Activated CD4-positive, CD25-positive, alpha-beta regulatory T cell treated with anti-CD3 and anti-CD28 coated beads, Interleukin-2, amount 50 U/mL, for 16 hours (primary cell): ENCODE measurements at regions not wholly inside any gene's neighbourhood (a gene's known extent, or its start where the extent isn't known, plus 50 kb on each side); places are given as distances from the start of the nearest gene placed in this dataset.
"Not testable (repeated sequence)": the region's sequence is repeated elsewhere in the genome, so short reads cannot be mapped to it uniquely, and the experiment has no call there.

Experiments
- DNase-seq: peaks from one replicate; pipeline ENCODE4 v3.0.0-alpha.2; 2020; ENCODE audit warnings: low read depth, low spot score

DNA sequence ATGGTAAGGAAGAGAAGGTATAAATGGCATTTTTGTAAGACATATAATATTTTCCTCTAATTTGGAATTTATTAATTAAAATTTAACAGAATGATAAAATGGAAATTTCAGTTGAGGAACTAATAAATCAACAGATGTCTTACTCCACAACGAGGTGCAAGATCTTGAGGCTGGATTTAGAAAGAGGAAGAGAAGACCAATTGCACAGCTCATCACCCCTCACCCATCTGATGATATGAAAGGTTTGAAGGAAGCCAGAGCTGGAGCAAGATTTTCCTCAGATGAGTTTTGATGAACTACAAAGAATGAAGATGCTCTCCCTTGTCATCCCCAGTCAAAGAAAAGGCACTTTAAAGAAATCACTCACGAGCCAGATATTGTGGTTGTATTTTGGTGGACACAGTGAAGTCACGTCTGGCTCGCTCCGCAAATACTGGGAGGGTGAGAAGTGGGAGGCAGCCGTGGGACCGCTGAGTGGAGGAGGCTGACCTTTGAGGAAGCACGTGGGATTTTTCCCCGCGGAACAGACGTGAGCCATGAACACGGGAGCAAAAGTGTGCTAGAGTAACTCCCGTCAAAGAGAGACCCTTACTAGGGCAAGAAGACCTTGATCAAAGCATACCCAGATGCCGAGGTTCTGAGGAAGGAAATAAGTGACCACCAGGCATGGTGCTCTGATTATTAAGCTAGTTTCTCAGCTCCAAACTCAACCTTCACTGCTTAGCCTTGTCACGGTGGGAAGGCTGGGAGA lies 511.4 kb downstream of the RNF144A start:
- no peak for DNase-seq

DNA sequence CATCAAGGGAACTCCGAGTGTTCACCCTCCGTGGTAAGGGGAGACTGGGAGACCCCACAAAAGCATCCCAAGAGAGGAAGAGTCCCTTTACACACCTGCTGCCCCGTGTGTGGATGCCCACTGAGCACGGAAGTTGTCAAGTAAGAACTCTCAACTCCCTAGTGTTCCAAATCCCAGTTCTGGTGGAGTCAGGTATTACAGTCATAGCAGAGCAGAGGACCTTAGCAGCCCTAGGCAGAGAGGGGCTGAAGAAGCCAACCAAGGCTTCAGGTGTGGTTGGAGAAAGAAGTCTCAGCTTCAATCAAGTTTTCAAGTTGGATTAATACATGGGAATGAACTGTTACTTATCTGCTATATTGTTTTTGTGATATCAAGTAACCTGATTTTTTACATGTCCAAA lies 512.5 kb downstream of the RNF144A start:
- no peak for DNase-seq

DNA sequence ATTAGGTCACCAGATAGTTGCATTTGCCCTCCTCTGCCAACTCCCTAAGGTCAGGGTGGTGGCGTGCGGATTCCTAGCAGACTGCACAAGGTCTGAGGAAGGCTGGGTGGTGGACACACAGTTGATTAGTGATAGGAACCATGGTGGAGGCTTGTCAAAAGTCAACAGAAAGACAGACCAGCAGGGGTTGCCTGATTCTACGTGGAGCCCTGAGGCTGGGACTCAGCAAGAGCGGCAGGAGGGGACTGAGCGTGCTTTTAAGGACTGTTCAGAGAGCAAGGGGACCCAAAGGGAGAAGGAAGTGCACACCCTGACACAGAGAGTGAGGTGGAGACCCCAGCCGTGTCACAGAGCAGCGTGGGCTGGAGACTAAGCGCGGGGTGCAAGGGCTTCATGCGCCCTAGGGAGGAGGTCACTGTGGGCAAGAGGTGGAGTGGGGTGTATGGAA lies 513.2 kb downstream of the RNF144A start:
- no peak for DNase-seq

DNA sequence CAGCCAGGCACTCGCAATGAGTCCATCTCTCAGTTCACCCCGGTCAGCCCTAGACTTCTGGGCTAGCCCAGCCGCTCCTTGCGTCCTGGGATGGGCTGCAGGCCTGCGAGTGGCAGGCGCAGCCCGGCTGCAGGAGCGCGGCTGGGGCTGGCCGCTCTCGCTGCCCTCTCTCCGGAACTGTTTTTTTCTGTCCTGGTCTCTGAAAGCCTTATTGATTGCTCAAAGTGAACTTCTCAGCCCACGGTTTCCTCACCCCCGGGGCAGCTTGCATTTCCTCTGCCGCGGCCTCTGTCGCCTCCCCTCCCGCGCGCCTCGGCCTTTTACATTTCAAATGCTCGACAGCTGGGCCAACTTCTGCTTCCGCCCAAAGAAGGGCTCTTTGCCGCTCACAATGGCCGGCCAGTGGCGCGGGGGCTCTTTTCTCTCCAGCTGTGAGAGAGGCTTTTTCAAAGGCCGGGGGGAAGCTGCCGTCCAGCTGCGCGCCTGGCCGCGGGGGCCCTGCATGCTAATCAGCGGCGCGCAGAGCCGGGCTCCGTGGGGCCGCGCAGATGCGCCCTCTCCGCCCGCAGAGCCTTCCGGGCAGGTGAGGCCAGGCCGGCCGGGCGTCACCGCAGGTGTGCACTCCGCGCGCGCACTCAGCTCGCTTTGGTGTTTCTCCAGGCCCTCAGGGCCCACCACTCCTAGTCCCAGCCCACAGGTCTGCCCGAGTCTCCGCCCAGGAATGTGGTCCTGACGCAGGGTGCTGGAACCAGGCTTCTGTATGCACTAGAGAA lies 513.8 kb downstream of the RNF144A start:
- DNase-seq = no peak

DNA sequence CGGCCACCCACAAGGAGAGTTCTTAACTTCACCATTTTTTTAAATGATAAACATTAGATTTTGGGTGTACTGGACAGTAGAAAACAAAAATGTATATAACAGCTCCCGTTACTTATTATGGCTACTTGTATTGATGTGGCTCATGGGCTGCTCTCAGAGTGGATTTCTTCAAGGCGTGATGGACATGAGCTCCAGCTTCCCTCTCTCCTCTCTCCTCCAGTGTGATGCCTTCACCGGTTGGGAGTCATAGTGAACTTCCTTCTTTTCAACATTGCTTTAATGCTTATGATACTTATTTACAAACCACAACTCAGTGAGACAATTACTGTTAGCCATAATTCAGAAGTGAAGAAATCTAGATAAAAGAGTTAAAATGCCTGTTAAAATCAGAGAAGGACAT lies 515.2 kb downstream of the RNF144A start:
- DNase-seq = no peak

DNA sequence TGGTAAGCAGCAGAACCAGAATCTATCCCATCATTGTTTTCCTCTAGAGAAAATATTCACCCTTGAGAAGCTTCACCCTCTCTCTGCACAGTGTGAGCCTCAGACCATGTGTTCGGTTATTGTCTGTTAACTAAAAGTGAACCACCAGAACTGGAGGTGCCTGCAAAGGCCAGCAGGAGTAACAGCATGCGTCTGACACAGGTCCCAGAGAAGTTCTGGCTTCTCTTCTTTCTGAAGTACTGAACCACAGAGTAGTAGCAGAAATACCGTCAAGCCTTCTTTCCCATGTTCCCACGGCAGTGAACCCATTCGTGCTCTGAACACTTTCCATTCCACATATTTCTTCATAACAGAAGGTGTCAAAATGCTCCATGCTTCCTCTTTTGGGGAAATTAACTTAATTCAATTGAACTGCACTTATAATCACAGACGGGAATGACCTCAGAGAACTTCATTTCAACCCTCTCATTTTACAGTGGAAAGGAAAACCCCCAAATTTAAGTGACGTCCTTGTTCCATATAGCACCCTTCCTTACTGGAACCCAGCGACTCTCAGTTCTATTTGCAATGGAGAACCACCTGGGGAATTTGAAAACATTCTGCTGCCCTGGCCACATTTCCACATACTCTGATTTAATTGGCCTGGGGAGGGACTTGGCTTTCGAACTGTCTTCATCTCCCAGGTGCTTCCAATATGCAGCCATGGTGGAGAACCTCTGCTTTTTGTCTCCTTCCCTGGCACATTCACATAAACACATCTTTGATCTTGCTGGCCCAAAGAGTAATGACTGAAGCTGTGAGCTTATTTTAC lies 519.1 kb downstream of the RNF144A start:
- DNase-seq = no peak

DNA sequence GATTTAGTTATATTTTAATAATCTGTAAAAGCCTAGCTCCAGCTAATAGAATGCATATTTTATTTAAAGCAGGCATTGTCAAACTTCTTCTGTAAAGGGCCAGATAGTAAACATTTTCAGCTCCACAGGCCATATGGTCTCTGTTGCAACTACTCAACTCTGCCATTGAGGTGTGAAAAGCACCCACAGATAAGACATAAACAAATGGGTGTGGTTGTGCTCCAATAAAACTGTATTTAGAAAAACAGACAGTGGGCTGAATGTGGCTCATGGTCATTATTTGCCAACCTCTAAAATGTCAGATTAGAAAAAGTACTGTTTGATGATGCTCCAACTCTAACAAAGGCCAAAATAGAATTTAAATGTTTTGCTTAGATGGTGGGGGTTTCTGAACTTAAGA lies 519.9 kb downstream of the RNF144A start:
- no peak for DNase-seq

DNA sequence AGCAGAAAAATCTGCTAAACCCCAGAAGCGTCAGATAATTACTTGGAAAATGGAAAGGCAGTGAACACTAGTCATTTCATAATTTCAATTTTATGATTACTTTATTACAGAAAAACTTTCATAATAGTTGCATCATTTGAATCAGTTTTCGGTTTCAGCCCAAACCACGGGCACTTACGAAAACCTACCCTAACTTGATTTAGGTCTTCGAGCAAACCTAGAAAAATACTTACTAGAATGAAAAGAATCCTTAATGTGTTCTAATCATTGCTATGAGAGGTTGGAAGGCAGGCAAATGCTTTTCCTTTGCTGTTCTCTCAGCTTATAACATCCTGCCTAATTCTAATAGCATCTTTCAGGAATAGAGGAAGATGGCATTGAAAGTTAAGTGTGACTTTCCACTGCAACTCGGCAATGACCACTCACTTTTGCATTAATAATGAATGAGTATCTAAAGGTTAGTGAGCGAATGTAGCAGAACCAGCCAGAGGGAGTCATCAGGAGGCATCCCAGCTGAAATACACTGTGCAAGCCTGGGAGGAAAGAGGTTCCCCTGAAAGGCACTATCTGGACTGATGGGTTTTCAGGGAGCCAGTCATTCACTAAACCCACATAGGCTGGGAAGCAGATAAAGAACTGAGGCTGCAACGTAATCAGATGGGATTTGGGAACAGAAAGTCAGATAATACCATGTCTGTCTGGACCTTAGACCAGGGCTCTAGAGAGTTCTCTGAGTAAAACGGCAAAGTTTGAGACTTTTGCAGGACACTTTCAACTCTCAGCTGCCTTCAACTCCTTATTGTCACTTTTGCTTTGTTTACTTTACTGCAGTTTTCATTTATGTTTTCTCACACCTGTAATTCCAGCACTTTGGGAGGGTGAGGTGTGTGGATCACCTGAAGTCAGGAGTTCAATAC lies 520.8 kb downstream of the RNF144A start:
- no peak for DNase-seq

DNA sequence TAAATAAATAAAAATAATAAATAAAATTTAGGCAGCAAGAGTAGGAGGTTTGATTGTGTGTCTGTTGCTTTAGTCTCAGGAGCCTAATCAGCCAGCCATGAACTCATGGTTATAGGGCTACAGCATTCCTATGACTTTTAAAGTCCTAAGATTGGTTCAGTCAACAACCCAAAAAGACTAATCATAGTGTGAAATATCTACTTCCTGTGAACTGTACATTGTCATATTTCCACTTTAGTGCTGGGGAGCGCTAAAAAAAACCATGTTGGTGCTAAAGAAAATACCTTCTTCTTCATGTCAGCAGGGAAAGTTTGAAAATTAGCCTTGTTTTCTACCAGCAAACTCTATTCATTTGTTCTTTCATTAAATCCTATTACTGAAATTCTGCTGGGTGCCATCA lies 521.6 kb downstream of the RNF144A start:
- no peak for DNase-seq

DNA sequence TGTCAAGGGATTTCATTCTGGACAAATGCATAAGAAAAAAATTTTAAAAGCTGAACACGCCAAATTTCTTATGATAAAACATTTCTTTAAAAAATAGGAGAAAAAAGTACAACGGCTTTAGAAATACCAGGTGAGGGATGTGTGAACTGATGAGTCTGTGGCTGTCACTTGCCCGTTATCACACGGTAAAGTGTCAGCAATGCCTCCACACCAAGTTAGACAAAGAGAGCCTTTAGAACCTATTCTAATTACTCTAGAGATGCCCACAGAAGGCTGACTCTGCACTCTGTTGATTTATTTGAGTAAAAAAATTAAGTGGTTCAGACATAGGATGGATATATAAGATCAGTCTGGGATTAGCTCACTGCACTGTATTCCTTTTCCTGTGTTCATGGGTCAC lies 523.8 kb downstream of the RNF144A start:
- no peak for DNase-seq

DNA sequence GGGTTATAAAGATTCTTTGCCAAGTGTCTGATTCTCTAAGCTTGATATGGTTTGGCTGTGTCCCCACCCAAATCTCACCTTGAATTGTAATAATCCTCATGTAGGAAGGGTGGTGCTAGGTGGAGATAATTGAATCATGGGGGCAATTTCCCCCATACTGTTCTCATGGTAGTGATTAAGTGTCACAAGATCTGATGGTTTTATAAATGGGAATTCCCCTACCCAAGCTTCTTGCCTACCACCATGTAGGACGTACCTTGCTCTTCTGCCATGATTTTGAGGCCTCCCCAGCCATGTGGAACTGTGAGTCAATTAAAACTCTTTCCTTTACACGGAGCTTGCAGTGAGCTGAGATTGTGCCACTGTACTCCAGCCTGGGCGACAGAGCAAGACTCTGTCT lies 524.6 kb downstream of the RNF144A start:
- not testable (repeated sequence) for DNase-seq

DNA sequence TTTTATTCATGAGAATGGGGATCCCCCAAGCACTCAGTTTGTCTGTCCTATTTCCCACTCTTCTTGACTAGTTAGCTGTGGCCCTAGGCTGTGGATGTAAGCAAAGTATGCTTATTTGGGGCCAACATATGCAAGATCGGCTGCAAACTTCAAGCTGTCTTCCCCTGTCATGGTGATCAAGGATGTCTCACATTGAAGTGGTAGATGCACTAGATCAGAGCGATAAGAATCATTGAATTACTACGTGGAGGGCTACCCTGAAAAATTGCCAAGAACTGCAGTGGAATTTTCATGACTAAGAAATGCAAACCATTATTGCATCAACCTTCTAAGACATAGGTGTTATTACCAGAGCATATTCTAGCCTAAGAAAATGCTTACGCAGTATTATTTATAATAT lies 527.4 kb downstream of the RNF144A start:
- no peak for DNase-seq

DNA sequence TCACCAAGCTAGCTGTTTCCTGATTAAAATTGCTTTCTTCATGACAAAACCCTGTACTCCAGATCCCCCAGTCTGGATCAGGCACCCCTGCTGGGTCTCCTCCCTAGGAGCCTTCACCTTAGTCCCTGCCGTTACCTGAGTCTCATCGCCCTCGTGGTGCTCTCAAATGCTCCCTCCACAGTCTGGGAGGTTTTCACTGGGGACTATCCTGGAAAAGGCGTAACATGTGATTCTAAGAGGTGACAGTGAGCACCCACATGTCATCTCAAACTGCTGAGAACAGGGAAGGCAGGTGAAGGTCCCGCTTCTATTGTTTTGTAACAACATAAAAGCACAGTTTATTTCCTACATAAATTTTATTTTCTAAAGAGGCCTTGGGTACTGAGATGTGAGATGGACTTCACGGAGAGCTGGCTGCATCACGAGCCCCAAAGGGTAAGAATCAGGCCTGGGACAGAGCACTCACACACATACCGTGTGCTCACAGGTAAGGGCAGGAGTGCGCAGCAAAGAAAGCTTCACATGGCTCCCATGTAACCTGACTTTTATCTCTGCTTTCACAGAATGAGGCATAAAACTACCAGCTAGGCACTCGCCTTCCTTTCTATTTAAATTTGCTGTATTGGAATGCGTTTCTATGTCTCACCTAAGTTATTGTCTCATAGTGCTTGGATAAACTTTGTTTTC lies 531.5 kb downstream of the RNF144A start:
- no peak for DNase-seq

DNA sequence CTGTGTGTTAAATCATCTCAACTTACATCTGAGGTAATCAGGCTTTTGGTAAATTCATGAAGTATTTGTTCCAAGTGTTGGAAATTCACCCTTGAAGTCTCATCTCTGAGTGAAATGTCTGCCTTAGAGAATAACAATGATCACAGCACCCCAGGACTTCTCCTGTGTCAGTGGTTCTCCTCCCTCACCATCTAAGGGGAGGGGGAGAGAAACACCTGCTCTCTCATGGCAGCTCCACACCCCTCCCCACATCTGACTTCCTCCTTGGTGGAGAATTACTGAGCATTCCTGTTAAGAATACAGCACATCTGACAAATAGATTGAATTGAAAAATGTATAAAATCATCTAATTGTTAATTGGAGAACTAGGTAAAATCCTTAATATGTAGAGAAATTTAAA lies 532.1 kb downstream of the RNF144A start:
- DNase-seq = no peak

DNA sequence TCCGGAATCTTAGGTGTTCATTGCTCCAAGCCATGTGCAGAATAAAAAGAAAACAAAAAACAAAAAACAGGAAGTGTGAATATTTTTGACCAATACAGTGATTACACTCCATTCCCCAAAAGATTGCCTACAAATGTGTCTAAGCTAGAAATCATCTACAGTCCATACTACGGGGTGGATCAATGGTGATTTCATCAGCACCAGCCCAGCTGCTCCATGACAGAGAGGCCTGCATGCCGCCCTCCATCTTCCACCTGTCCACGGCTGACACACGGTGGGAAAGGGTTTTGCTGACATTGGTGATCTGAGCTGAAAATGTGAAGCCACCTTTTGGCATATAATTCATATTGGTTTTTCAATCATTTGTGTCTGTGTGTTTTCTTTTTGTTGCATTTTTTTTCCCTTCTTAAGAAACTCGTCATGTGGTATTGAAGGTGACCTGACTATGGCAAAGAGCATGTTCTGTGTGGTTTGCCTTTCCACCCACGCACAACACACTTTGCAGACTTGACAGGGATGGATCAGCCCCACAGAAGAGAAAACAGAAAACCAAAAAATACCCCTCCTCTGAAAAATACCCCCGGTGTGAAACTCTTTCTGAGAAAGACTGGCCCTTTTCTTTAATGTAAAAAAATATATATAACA lies 533.1 kb downstream of the RNF144A start:
- no peak for DNase-seq

DNA sequence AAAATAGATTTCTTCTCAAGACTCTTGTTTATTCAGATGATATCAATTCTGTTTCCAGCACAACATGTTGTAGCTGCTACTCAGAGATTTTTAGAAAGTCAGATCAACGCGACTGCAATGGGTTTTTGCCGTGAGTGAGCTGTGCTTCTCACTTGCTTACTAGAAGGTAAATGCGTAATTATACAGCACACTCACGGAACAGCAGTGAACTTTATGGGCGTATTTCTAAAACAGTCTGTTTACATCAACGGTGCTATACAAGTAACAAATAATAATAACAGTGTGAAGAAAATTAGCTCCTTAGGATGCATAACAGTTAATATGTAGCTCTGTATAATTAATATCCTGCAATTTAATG lies 533.6 kb downstream of the RNF144A start:
- no peak for DNase-seq

DNA sequence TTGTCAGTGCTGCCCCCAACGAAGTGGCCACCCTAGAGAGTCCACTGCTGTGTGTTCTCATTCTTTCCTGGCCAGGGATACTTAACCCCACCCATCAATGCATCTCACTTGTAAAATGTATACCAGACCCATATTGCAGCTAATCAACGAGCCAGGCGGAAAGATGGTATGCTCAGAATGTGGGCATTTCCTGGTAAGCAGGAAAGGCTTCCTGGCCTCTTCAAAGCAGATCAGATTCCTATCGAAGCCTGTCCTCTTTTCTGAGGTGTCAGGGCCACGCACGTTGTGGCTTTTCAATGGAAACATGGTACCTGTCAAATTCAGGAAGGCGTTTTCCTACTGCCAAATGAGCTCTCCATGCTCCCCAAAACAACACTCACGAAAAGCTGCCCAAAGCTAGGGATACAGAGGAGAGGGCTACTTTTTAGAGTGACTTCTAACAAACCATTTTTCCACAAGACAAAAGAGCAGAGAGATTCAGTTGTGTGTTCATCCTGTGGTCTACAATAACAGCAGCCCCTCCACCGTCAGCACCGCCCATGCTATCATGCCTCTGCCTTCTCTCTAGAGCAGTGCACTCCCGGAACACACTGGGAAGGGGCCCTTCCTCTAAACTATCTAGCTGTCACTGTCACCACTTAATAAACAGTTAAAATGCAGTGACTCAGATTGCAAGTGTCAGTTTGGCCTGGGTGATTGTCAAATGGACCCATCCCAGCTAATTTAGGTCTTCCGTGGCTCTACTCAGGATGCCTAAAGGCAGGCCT lies 535.1 kb downstream of the RNF144A start:
- no peak for DNase-seq

DNA sequence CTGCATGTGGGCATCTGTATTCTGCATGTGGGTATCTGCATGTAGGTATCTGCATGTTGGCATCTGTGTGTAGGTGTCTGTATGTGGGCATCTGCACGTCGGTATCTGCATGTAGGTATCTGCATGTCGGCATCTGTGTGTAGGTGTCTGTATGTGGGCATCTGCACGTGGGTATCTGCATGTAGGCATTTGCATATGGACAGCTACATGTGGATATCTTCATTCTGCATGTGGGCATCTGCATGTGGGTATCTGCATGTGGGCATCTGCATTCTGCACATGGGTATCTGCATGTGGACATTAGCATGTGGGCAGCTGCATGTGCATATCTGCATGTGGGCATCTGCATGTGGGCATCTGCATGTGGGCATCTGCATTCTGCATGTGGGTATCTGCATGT lies 537.4 kb downstream of the RNF144A start:
- no peak for DNase-seq

DNA sequence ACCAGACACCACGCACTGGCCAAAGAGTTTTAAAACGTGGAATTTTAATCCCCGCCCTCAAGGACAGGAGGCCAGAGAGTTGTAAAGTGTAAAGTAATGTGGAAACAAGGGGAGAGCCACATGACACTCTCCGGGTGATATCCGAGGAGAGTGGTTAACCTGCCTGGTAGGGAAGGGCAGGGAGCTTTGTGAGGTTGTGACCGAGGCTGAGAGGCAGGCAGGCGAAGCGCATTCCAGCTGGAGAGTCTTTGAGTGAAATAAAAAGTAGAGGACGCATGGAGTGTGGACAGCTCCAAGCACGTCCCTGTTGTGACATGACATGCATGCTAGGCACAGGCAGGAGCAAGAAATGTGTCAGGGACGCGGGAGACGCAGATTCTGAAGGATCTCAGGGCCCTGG lies 539.5 kb downstream of the RNF144A start:
- DNase-seq = no peak

DNA sequence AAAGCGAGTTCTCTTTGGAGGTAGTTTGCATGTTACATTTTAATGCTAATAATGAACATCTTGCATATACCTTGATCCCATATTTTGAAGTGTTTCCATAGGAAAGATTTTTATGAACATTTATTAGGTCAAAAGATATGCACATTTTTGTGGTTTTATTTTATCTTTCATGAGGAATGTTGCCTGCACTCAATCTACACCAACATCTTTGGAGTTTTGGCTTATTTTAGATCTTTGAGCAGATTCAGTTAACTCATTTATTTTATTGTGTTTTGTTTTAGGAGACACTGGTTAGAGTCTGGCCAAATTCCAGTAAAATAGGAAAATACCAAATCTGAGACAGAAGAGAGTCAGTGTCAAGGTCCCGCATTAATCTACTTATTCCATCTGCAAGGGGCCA lies 540.9 kb downstream of the RNF144A start:
- no peak for DNase-seq
